ENCODE measurements at regions not wholly inside any gene's neighbourhood (a gene's known extent, or its start where the extent isn't known, plus 50 kb on each side); places are given as distances from the start of the nearest gene placed in this dataset.

DNA sequence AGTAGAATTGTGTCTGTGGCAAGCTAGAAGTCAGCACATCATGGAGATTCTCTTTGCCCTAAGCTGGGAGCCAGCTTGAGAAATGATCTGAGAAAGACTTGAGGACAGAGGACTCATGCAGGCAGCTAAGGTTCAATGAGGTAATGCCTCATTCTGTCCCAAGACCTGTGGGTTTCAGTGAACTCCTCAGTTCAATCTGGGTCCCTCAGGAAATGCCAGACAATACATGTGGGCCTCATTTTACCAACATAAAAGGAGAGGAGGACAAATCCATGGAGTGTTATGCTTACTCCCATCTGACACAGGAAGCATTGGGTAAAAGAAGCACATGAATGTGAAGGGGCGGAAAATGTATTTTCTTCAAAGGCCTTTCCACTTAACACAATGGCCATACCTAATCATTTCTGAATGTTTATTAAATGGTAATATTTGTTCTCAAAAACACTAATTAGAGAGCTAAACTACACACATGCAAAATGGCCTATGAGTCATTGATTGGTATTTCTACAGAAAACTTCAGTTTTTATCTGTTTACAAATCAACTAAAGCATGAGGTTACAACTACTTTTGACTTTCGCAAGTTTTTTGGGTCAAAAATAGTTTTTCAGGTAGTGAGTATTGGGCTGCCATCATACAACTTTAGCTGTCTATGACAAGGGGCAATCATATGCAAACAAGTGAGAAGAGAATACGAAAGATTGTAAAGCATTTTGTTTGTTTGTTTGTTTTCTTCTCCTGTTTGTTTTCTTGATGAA, 205.3 kb downstream of the CHRM2 start:
- Histone ChIP-seq H4K20me1 (ENCODE audit: insufficient read depth, low read length) (no peaks in the 10 kb centered on the region), H2AFZ (ENCODE audit: insufficient read depth, low read depth, low read length, poor library complexity, severe bottlenecking) (no peak overlapping the region), H3K27me3 (ENCODE audit: control insufficient read depth in 2 of 2, insufficient read depth in 2 of 2, low read length in 2 of 2) (no peaks in the 10 kb centered on the region), H3K79me2 (ENCODE audit: insufficient read depth, low read length) (no peaks in the 10 kb centered on the region), H3K36me3 (replicated peaks in 1 of 2; ENCODE audit: control insufficient read depth in 1 of 2, insufficient read depth in 2 of 2, low read length in 2 of 2) (no peaks in the 10 kb centered on the region), H3K27ac (ENCODE audit: low read depth in 1 of 2, low read length in 2 of 2) (no peak overlapping the region), H3K4me3 (replicated peaks in 1 of 3; ENCODE audit: low read depth in 2 of 3, low read length in 3 of 3) (no peak overlapping the region), H3K9me3 (replicated peaks in 1 of 2; ENCODE audit: control insufficient read depth in 1 of 2, insufficient read depth in 1 of 2, low read length in 2 of 2) (peaks cover 3 to 7% of the 10 kb centered on the region in 2 donors), H3K4me2 (replicated peaks; ENCODE audit: extremely low read depth, low read length, poor library complexity, severe bottlenecking) (no peak overlapping the region), H3K9ac (ENCODE audit: insufficient read depth, low read length, poor library complexity, severe bottlenecking) (no peak overlapping the region), H3K4me1 (ENCODE audit: control insufficient read depth in 1 of 2, insufficient read depth in 2 of 2, low read length in 2 of 2) (no peaks in the 10 kb centered on the region)
- H3K27me3 Mint-ChIP-seq (ENCODE audit: low read depth in 3 of 3): peaks cover 0 to 3% (median 2%) of the 10 kb centered on the region in 3 donors
- WGBS (ENCODE audit: insufficient coverage): no CpG with 5 or more reads among the region's 3 CpGs
- H3K36me3 Mint-ChIP-seq: no peaks in the 10 kb centered on the region
- H3K9me3 Mint-ChIP-seq: peaks cover 0 to 9% (median under 1%) of the 10 kb centered on the region in 7 donors
- TF ChIP-seq, protein P1, sequence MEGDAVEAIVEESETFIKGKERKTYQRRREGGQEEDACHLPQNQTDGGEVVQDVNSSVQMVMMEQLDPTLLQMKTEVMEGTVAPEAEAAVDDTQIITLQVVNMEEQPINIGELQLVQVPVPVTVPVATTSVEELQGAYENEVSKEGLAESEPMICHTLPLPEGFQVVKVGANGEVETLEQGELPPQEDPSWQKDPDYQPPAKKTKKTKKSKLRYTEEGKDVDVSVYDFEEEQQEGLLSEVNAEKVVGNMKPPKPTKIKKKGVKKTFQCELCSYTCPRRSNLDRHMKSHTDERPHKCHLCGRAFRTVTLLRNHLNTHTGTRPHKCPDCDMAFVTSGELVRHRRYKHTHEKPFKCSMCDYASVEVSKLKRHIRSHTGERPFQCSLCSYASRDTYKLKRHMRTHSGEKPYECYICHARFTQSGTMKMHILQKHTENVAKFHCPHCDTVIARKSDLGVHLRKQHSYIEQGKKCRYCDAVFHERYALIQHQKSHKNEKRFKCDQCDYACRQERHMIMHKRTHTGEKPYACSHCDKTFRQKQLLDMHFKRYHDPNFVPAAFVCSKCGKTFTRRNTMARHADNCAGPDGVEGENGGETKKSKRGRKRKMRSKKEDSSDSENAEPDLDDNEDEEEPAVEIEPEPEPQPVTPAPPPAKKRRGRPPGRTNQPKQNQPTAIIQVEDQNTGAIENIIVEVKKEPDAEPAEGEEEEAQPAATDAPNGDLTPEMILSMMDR (IDR thresholded peaks at IDR 0.05): no peak
- intact Hi-C loops (cut with micrococcal nuclease): no loop called here
- no peak overlapping the region for H3K27ac Mint-ChIP-seq
- H3K4me3 Mint-ChIP-seq: no peak overlapping the region
- H3K4me1 Mint-ChIP-seq: no peaks in the 10 kb centered on the region
- no peak for DNase-seq

Measured in CD14-positive monocyte (primary cell).